Caki2 (cell line): ENCODE measurements at regions not wholly inside any gene's neighbourhood (a gene's known extent, or its start where the extent isn't known, plus 50 kb on each side); places are given as distances from the start of the nearest gene placed in this dataset.

Experiments
- DNase-seq: peaks from one replicate; pipeline ENCODE4 v3.0.0-alpha.2; 2015; ENCODE audit warnings: low read depth
- in situ Hi-C: cut with HindIII; loops from 2 replicates; pipeline ENCODE4 v1.10.0; 2016; ENCODE audit warnings: low sequenced_read_pairs, low pct_unique_long_range_greater_than_20kb, mixed read lengths

DNA sequence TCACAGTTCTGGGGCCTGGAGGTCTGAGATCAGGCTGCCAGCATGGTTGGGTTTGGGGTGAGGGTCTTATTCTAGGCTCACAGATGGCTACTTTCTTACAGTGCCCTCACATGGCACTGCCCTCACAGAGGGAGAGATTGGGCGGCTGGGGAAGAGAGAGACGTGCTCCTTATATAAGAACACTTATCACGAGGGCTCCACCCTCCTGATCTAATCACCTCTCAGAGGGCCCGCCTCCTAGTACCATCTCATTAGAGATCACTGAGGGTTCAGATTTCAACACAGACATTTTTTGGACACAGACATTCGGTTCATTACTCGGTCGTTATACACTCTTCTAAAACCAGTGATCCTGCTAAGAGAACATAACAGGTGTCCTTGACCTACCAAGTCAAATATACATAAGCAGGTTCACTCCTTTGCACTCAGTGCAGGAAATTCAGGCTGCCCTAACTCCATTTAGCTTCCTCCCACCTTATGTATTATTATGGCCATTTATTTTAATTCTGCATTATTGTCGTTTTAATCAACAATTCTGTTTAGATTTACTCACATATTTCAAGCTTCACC, 121.7 kb downstream of the ICE1 start:
- no peak for DNase-seq
- in situ Hi-C loops, result no loop called here

DNA sequence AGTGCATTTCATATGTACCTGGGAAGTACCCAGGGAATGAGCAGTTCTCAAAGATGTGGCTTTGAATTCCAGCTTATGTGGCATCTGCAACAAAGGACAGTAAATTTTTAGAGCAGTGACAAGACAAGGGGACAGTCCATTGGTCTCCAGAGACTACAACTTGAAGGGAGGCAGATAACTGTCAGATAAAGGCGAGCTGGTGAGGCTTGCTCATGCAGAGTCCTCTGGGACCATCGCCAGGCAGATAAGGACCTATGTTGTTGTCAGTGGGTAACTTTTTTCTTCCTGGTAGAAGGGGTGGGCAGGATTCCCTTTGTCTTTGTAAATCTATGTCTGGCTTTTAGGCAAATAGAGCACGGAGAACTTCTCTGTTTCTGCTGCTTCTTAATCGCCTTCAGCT, 120.2 kb downstream of the ICE1 start:
- in situ Hi-C loops, result no loop called here
- no peak for DNase-seq

DNA sequence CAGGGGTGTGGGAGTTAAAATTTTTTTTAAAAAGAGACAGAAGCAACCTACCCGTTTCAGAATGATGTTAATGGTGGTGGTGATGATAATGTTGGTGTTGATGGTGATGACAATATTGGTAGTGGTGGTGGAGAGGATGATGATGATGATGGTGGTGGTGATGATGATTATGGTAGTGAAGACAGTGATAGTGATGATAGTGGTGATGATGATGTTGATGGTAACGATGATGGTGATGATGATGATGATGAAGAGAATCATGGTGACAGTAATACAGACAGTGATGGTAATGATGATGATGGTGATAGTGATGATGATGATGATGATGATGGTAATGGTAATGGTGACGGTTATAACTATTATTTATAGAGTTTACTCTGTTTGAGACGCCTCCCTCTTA, 117.6 kb downstream of the ICE1 start:
- in situ Hi-C loops, result no loop called here
- DNase-seq, result no peak
